ENCODE measurements at regions not wholly inside any gene's neighbourhood (a gene's known extent, or its start where the extent isn't known, plus 50 kb on each side); places are given as distances from the start of the nearest gene placed in this dataset.
A peak's percentile ranks its signal among the peaks of the same experiment; 100 is the strongest.

- Histone ChIP-seq H3K27me3 (replicated peaks; ENCODE audit: control insufficient read depth, insufficient read depth, low read length) (peaks cover 42% of the 10 kb centered on the region), H3K4me1 (ENCODE audit: control insufficient read depth, insufficient read depth, low read length) (no peaks in the 10 kb centered on the region), H3K9ac (ENCODE audit: low read length) (no peak overlapping the region), H3K4me3 (ENCODE audit: low read length) (no peak overlapping the region), H3K36me3 (ENCODE audit: control insufficient read depth, insufficient read depth, low read length, severe bottlenecking) (no peaks in the 10 kb centered on the region), H3K9me3 (ENCODE audit: control insufficient read depth, low read length) (peaks cover 3% of the 10 kb centered on the region)
- DNase-seq (ENCODE audit: low read depth): no peak
These were observed 114.6 kb downstream of the C5orf15 start for GRCh38 chr5:133853646-133854365.

DNA sequence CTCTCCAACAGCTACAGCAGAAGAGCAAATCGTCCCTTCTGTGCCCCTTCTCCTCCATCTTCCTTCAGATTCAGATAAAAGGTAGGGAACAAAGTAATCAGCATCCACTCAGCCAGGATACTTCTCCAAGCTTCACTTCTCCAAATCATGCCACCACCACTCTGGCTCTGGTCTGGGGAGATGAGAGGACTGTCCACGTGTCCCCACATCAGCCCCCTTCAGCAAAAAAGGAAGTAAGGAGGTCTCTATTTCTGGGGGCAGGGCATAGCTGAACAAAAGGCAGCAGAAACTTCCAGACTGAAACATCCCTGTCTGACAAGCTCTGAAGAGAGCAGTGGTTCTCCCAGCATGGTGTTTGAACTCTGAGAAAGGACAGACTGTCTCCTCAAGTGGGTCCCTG lies 116.9 kb downstream of the C5orf15 start:
- DNase-seq (ENCODE audit: low read depth): no peak

DNA sequence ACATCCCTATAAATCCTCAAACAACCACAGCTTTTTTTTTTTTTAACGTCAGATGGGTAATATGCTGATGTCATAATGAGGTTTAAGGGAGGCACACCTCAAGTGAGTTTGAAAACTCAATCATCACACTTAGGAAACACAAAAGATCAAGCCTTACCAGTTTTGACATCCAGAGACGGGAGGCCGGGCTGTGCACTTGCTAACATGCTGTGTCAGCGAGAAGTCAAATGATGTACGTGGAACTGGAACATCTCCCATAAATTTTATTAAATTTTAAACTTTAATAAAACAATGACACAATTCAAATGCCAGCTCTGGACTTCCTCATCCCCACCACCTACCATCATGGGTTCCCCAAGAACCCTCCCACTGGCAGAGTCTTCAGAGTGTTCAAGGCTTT lies 117.6 kb downstream of the C5orf15 start:
- no peak for DNase-seq (ENCODE audit: low read depth)
- no peak overlapping the region for H3K4me3 ChIP-seq (ENCODE audit: low read length)

More for the DNA sequence above, 116.9 kb downstream of the C5orf15 start:
- Histone ChIP-seq H3K27me3 (replicated peaks; ENCODE audit: control insufficient read depth, insufficient read depth, low read length) (peaks cover 56% of the 10 kb centered on the region), H3K4me1 (ENCODE audit: control insufficient read depth, insufficient read depth, low read length) (no peaks in the 10 kb centered on the region), H3K4me3 (ENCODE audit: low read length) (no peak overlapping the region), H3K9me3 (ENCODE audit: control insufficient read depth, low read length) (peaks cover 3% of the 10 kb centered on the region), H3K36me3 (ENCODE audit: control insufficient read depth, insufficient read depth, low read length, severe bottlenecking) (no peaks in the 10 kb centered on the region), H3K9ac (ENCODE audit: low read length) (no peak overlapping the region)

DNA sequence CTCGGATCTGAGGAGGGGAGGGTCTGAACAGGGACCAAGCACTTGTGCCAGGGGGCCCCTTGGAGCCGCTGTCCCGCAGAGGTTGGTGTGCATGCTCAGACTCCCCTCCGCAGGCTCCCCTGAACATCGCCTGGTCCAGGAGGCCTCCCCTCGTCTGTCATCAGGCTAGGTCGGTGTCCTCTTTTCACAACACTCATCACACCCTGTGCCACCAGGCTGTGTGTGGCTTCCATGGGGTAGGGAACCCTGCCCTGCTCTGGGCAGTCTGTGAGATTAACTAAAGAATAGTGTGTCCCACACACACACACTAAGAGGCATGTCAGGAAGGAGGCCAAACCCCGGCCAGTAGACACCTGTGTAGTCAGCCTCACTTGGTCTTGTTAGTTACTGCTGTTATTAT lies 119.3 kb downstream of the C5orf15 start:
- Histone ChIP-seq H3K9me3 (ENCODE audit: control insufficient read depth, low read length) (peaks cover 3% of the 10 kb centered on the region), H3K9ac (ENCODE audit: low read length) (no peak overlapping the region), H3K4me3 (ENCODE audit: low read length) (no peak overlapping the region), H3K4me1 (ENCODE audit: control insufficient read depth, insufficient read depth, low read length) (no peaks in the 10 kb centered on the region), H3K27me3 (replicated peaks; ENCODE audit: control insufficient read depth, insufficient read depth, low read length) (peaks cover 44% of the 10 kb centered on the region), H3K36me3 (ENCODE audit: control insufficient read depth, insufficient read depth, low read length, severe bottlenecking) (no peaks in the 10 kb centered on the region)
- DNase-seq (ENCODE audit: low read depth): no peak

More for the DNA sequence above, 117.6 kb downstream of the C5orf15 start:
- H3K36me3 ChIP-seq (ENCODE audit: control insufficient read depth, insufficient read depth, low read length, severe bottlenecking): no peaks in the 10 kb centered on the region
- H3K9ac ChIP-seq (ENCODE audit: low read length): no peak overlapping the region
- H3K4me1 ChIP-seq (ENCODE audit: control insufficient read depth, insufficient read depth, low read length): no peaks in the 10 kb centered on the region
- H3K27me3 ChIP-seq (replicated peaks; ENCODE audit: control insufficient read depth, insufficient read depth, low read length): peaks cover 52% of the 10 kb centered on the region
- H3K9me3 ChIP-seq (ENCODE audit: control insufficient read depth, low read length): peaks cover 3% of the 10 kb centered on the region

GRCh38 chr5:133848341-133848811 lies 120.0 kb downstream of the C5orf15 start:
- no peak for DNase-seq (ENCODE audit: low read depth)
- peaks cover 37% of the 10 kb centered on the region for H3K27me3 ChIP-seq (replicated peaks; ENCODE audit: control insufficient read depth, insufficient read depth, low read length)
- no peak overlapping the region for H3K4me3 ChIP-seq (ENCODE audit: low read length)
- no peaks in the 10 kb centered on the region for H3K9me3 ChIP-seq (ENCODE audit: control insufficient read depth, low read length)
- H3K9ac ChIP-seq (ENCODE audit: low read length): no peak overlapping the region
- no peaks in the 10 kb centered on the region for H3K36me3 ChIP-seq (ENCODE audit: control insufficient read depth, insufficient read depth, low read length, severe bottlenecking)
- H3K4me1 ChIP-seq (ENCODE audit: control insufficient read depth, insufficient read depth, low read length): no peaks in the 10 kb centered on the region

- no peaks in the 10 kb centered on the region for H3K4me1 ChIP-seq (ENCODE audit: control insufficient read depth, insufficient read depth, low read length)
- peaks cover 37% of the 10 kb centered on the region for H3K27me3 ChIP-seq (replicated peaks; ENCODE audit: control insufficient read depth, insufficient read depth, low read length)
- DNase-seq (ENCODE audit: low read depth): no peak
- no peak overlapping the region for H3K4me3 ChIP-seq (ENCODE audit: low read length)
- no peak overlapping the region for H3K9ac ChIP-seq (ENCODE audit: low read length)
- H3K36me3 ChIP-seq (ENCODE audit: control insufficient read depth, insufficient read depth, low read length, severe bottlenecking): no peaks in the 10 kb centered on the region
- no peaks in the 10 kb centered on the region for H3K9me3 ChIP-seq (ENCODE audit: control insufficient read depth, low read length)
These were observed 120.5 kb downstream of the C5orf15 start for GRCh38 chr5:133847886-133848285.

GRCh38 chr5:133847301-133847700 lies 121.1 kb downstream of the C5orf15 start:
- Histone ChIP-seq H3K36me3 (ENCODE audit: control insufficient read depth, insufficient read depth, low read length, severe bottlenecking) (no peaks in the 10 kb centered on the region), H3K4me3 (ENCODE audit: low read length) (no peak overlapping the region), H3K4me1 (ENCODE audit: control insufficient read depth, insufficient read depth, low read length) (no peaks in the 10 kb centered on the region), H3K9ac (ENCODE audit: low read length) (no peak overlapping the region), H3K9me3 (ENCODE audit: control insufficient read depth, low read length) (no peaks in the 10 kb centered on the region), H3K27me3 (replicated peaks; ENCODE audit: control insufficient read depth, insufficient read depth, low read length) (peaks cover 40% of the 10 kb centered on the region)
- DNase-seq (ENCODE audit: low read depth): no peak

- Histone ChIP-seq H3K27me3 (replicated peaks; ENCODE audit: control insufficient read depth, insufficient read depth, low read length) (peaks cover 44% of the 10 kb centered on the region), H3K4me1 (ENCODE audit: control insufficient read depth, insufficient read depth, low read length) (no peaks in the 10 kb centered on the region), H3K9me3 (ENCODE audit: control insufficient read depth, low read length) (no peaks in the 10 kb centered on the region), H3K4me3 (ENCODE audit: low read length) (no peak overlapping the region), H3K9ac (ENCODE audit: low read length) (no peak overlapping the region), H3K36me3 (ENCODE audit: control insufficient read depth, insufficient read depth, low read length, severe bottlenecking) (no peaks in the 10 kb centered on the region)
- DNase-seq (ENCODE audit: low read depth): no peak
These were observed 121.8 kb downstream of the C5orf15 start for GRCh38 chr5:133846478-133847226.

DNA sequence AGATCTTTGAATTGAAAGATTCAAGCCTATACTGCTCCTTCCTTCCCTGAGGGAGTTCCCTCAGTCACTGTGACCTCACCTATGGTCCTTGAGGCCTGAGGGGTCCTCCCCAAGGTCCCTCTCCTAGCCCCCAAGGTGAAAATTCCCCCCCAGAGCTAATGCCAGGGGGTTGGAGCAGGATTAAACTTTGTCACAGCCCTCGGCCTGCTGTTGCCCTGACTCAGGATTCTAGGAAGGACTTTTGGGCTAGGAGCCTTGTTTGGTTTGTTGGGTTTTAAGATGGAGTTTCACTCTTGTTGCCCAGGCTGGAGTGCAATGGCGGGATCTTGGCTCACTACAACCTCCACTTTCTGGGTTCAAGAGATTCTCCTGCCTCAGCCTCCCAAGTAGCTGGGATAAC lies 123.2 kb downstream of the C5orf15 start:
- Histone ChIP-seq H3K9me3 (ENCODE audit: control insufficient read depth, low read length) (no peaks in the 10 kb centered on the region), H3K9ac (ENCODE audit: low read length) (no peak overlapping the region), H3K4me3 (ENCODE audit: low read length) (no peak overlapping the region), H3K27me3 (replicated peaks; ENCODE audit: control insufficient read depth, insufficient read depth, low read length) (peaks cover 44% of the 10 kb centered on the region), H3K36me3 (ENCODE audit: control insufficient read depth, insufficient read depth, low read length, severe bottlenecking) (no peaks in the 10 kb centered on the region), H3K4me1 (ENCODE audit: control insufficient read depth, insufficient read depth, low read length) (no peaks in the 10 kb centered on the region)
- DNase-seq (ENCODE audit: low read depth): no peak

- no peak for DNase-seq (ENCODE audit: low read depth)
- no peak overlapping the region for H3K9ac ChIP-seq (ENCODE audit: low read length)
- no peaks in the 10 kb centered on the region for H3K36me3 ChIP-seq (ENCODE audit: control insufficient read depth, insufficient read depth, low read length, severe bottlenecking)
These were observed 123.6 kb downstream of the C5orf15 start for GRCh38 chr5:133844836-133845235.

GRCh38 chr5:133843911-133844310 lies 124.5 kb downstream of the C5orf15 start:
- no peak overlapping the region for H3K9ac ChIP-seq (ENCODE audit: low read length)
- no peaks in the 10 kb centered on the region for H3K4me1 ChIP-seq (ENCODE audit: control insufficient read depth, insufficient read depth, low read length)
- peaks cover 48% of the 10 kb centered on the region for H3K27me3 ChIP-seq (replicated peaks; ENCODE audit: control insufficient read depth, insufficient read depth, low read length)
- DNase-seq (ENCODE audit: low read depth): peak; percentile 12
- no peaks in the 10 kb centered on the region for H3K36me3 ChIP-seq (ENCODE audit: control insufficient read depth, insufficient read depth, low read length, severe bottlenecking)
- H3K9me3 ChIP-seq (ENCODE audit: control insufficient read depth, low read length): no peaks in the 10 kb centered on the region
- no peak overlapping the region for H3K4me3 ChIP-seq (ENCODE audit: low read length)

More at GRCh38 chr5:133844836-133845235, 123.6 kb downstream of the C5orf15 start:
- H3K27me3 ChIP-seq (replicated peaks; ENCODE audit: control insufficient read depth, insufficient read depth, low read length): peaks cover 43% of the 10 kb centered on the region
- H3K9me3 ChIP-seq (ENCODE audit: control insufficient read depth, low read length): no peaks in the 10 kb centered on the region
- H3K4me3 ChIP-seq (ENCODE audit: low read length): no peak overlapping the region
- no peaks in the 10 kb centered on the region for H3K4me1 ChIP-seq (ENCODE audit: control insufficient read depth, insufficient read depth, low read length)

Data from adipocyte (in vitro differentiated cells).